ENCODE measurements at regions not wholly inside any gene's neighbourhood (a gene's known extent, or its start where the extent isn't known, plus 50 kb on each side); places are given as distances from the start of the nearest gene placed in this dataset.

DNA sequence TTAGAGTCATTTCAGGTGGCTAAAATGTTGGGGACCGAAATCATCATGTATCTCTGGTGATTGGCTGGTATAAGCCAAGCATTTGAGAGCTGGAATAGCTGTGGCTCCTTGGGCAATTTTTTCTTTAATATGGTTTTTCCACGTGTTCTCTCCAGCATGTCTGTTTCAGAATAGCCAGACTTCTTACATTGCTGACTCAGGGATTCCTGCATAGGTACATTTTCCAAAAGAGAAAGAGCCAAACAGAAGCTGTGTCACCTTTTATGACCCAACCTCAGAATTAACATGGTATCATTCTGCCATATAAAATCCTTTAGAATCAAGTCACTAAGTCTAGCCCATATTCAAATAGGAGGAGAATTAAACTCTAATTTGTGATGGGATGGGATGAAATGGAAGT is 74.8 kb upstream of the TSLP start:
- no peaks in the 10 kb centered on the region for H3K36me3 ChIP-seq (ENCODE audit: insufficient read depth, low read length)
- no peaks in the 10 kb centered on the region for H3K4me1 ChIP-seq (ENCODE audit: control insufficient read depth, insufficient read depth, low read length, unreplicated experiment)
- H3K27me3 ChIP-seq (ENCODE audit: insufficient read depth, low read length), result no peaks in the 10 kb centered on the region
- no peaks in the 10 kb centered on the region for H3K79me2 ChIP-seq (ENCODE audit: control insufficient read depth, insufficient read depth, low read length, unreplicated experiment)
- H3K27ac ChIP-seq (ENCODE audit: low read depth, low read length), result no peak overlapping the region
- no peak overlapping the region for H2AFZ ChIP-seq (ENCODE audit: low read length, unreplicated experiment)
- H3K4me3 ChIP-seq (ENCODE audit: low read depth, low read length), result no peak overlapping the region

- Histone ChIP-seq H2AFZ (ENCODE audit: low read length, unreplicated experiment) (no peak overlapping the region), H3K4me3 (ENCODE audit: low read depth, low read length) (no peak overlapping the region), H3K79me2 (ENCODE audit: control insufficient read depth, insufficient read depth, low read length, unreplicated experiment) (no peaks in the 10 kb centered on the region), H3K4me1 (ENCODE audit: control insufficient read depth, insufficient read depth, low read length, unreplicated experiment) (peaks cover 5% of the 10 kb centered on the region), H3K27me3 (ENCODE audit: insufficient read depth, low read length) (no peaks in the 10 kb centered on the region), H3K27ac (ENCODE audit: low read depth, low read length) (no peak overlapping the region), H3K36me3 (ENCODE audit: insufficient read depth, low read length) (no peaks in the 10 kb centered on the region)
These were observed 69.5 kb upstream of the TSLP start for GRCh38 chr5:111002036-111002435.

- Histone ChIP-seq H3K4me1 (ENCODE audit: control insufficient read depth, insufficient read depth, low read length, unreplicated experiment) (peaks cover 5% of the 10 kb centered on the region), H3K4me3 (ENCODE audit: low read depth, low read length) (no peak overlapping the region), H2AFZ (ENCODE audit: low read length, unreplicated experiment) (no peak overlapping the region), H3K36me3 (ENCODE audit: insufficient read depth, low read length) (no peaks in the 10 kb centered on the region), H3K27me3 (ENCODE audit: insufficient read depth, low read length) (no peaks in the 10 kb centered on the region), H3K79me2 (ENCODE audit: control insufficient read depth, insufficient read depth, low read length, unreplicated experiment) (no peaks in the 10 kb centered on the region), H3K27ac (ENCODE audit: low read depth, low read length) (no peak overlapping the region)
These were observed 67.9 kb upstream of the TSLP start for GRCh38 chr5:111003623-111004022.

- no peak overlapping the region for H2AFZ ChIP-seq (ENCODE audit: low read length, unreplicated experiment)
These were observed 67.2 kb upstream of the TSLP start for GRCh38 chr5:111004291-111004690.

GRCh38 chr5:111010783-111011182 is 60.7 kb upstream of the TSLP start:
- Histone ChIP-seq H3K36me3 (ENCODE audit: insufficient read depth, low read length) (no peaks in the 10 kb centered on the region), H3K79me2 (ENCODE audit: control insufficient read depth, insufficient read depth, low read length, unreplicated experiment) (no peaks in the 10 kb centered on the region), H3K27me3 (ENCODE audit: insufficient read depth, low read length) (no peaks in the 10 kb centered on the region), H3K4me3 (ENCODE audit: low read depth, low read length) (no peak overlapping the region), H3K27ac (ENCODE audit: low read depth, low read length) (no peak overlapping the region), H3K4me1 (ENCODE audit: control insufficient read depth, insufficient read depth, low read length, unreplicated experiment) (peaks cover 15% of the 10 kb centered on the region), H2AFZ (ENCODE audit: low read length, unreplicated experiment) (no peak overlapping the region)

More at GRCh38 chr5:111004291-111004690, 67.2 kb upstream of the TSLP start:
- H3K4me3 ChIP-seq (ENCODE audit: low read depth, low read length), result no peak overlapping the region
- no peaks in the 10 kb centered on the region for H3K36me3 ChIP-seq (ENCODE audit: insufficient read depth, low read length)
- no peaks in the 10 kb centered on the region for H3K79me2 ChIP-seq (ENCODE audit: control insufficient read depth, insufficient read depth, low read length, unreplicated experiment)
- H3K27ac ChIP-seq (ENCODE audit: low read depth, low read length), result no peak overlapping the region
- no peaks in the 10 kb centered on the region for H3K27me3 ChIP-seq (ENCODE audit: insufficient read depth, low read length)
- H3K4me1 ChIP-seq (ENCODE audit: control insufficient read depth, insufficient read depth, low read length, unreplicated experiment), result peaks cover 5% of the 10 kb centered on the region

- Histone ChIP-seq H2AFZ (ENCODE audit: low read length, unreplicated experiment) (no peak overlapping the region), H3K4me3 (ENCODE audit: low read depth, low read length) (no peak overlapping the region)
These were observed 58.5 kb upstream of the TSLP start for GRCh38 chr5:111013011-111013410.

DNA sequence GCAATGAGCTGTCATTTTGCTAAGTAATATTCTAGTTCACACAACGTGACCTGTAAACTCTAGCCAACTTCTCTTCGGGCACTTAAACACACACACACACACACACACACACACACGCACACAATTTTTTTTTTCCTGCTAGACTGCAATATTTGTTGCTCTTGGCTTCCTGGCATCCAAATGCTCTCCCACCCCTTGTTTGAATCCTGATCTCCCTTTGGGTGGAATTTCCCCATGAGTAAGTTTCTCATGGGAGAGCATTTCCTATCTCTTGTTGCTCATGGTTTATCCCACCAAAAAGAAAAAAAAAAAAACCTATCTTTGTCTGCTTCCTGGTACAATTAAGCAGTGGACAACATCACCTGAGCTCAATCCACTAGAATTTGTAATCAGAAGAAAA is 54.7 kb upstream of the TSLP start:
- H2AFZ ChIP-seq (ENCODE audit: low read length, unreplicated experiment), result peak overlapping the region; percentile 28

More at GRCh38 chr5:111013011-111013410, 58.5 kb upstream of the TSLP start:
- no peak overlapping the region for H3K27ac ChIP-seq (ENCODE audit: low read depth, low read length)
- no peaks in the 10 kb centered on the region for H3K36me3 ChIP-seq (ENCODE audit: insufficient read depth, low read length)
- no peaks in the 10 kb centered on the region for H3K27me3 ChIP-seq (ENCODE audit: insufficient read depth, low read length)
- H3K4me1 ChIP-seq (ENCODE audit: control insufficient read depth, insufficient read depth, low read length, unreplicated experiment), result peaks cover 27% of the 10 kb centered on the region
- H3K79me2 ChIP-seq (ENCODE audit: control insufficient read depth, insufficient read depth, low read length, unreplicated experiment), result no peaks in the 10 kb centered on the region

DNA sequence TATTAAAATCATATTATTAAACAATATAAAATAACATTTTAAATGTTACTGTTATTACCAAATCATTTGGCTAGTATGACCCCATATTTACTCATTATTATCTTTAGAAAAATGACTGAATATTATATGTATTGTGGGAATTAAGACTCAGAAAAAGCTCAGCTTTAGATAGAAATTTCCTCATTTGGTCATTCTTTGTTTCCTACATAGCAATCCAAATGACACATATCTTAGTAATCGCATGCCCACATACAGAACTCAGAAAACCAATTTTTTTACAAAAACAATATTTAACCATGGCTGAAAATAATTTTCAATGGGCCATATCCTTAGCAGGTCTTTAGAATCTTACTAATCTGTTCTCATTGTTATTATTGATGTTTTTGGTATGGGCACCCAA is 53.8 kb upstream of the TSLP start:
- Histone ChIP-seq H3K79me2 (ENCODE audit: control insufficient read depth, insufficient read depth, low read length, unreplicated experiment) (no peaks in the 10 kb centered on the region), H3K36me3 (ENCODE audit: insufficient read depth, low read length) (no peaks in the 10 kb centered on the region), H3K4me3 (ENCODE audit: low read depth, low read length) (no peak overlapping the region), H3K4me1 (ENCODE audit: control insufficient read depth, insufficient read depth, low read length, unreplicated experiment) (peaks cover 36% of the 10 kb centered on the region), H3K27me3 (ENCODE audit: insufficient read depth, low read length) (no peaks in the 10 kb centered on the region), H2AFZ (ENCODE audit: low read length, unreplicated experiment) (no peak overlapping the region), H3K27ac (ENCODE audit: low read depth, low read length) (peak overlapping the region; percentile 94)

More for the DNA sequence above, 54.7 kb upstream of the TSLP start:
- Histone ChIP-seq H3K4me1 (ENCODE audit: control insufficient read depth, insufficient read depth, low read length, unreplicated experiment) (peaks cover 37% of the 10 kb centered on the region), H3K27ac (ENCODE audit: low read depth, low read length) (peak overlapping the region; percentile 94), H3K4me3 (ENCODE audit: low read depth, low read length) (no peak overlapping the region), H3K36me3 (ENCODE audit: insufficient read depth, low read length) (no peaks in the 10 kb centered on the region), H3K27me3 (ENCODE audit: insufficient read depth, low read length) (no peaks in the 10 kb centered on the region), H3K79me2 (ENCODE audit: control insufficient read depth, insufficient read depth, low read length, unreplicated experiment) (no peaks in the 10 kb centered on the region)
